GM12878 (cell line): ENCODE measurements at regions not wholly inside any gene's neighbourhood (a gene's known extent, or its start where the extent isn't known, plus 50 kb on each side); places are given as distances from the start of the nearest gene placed in this dataset.

Experiments used
- ATAC-seq: fragments of 200-7000 bp; cut with Tn5 transposase; 3 replicates; pipeline ENCODE4 v1.9.1; 2020; ENCODE audit warnings: mild to moderate bottlenecking, moderate library complexity
- BruUV-seq: library from RNA; stranded (reverse); fragments of 400-500 nt; replicated peaks from 2 replicates; lab custom pipeline; 2021; lab: Mats Ljungman, UMichigan
- CTCF ChIA-PET: fragments of 300-600 bp; sonication (Branson Sonifier 250); formaldehyde crosslinking; extraction: SDS; loops from one replicate; lab custom pipeline; 2021; ENCODE audit warnings: inconsistent platforms; lab: Yijun Ruan, JAX
- POLR2A ChIA-PET: fragments of 350-600 bp; formaldehyde crosslinking; extraction: SDS; loops from one replicate; lab custom pipeline; 2021; ENCODE audit warnings: inconsistent platforms; lab: Charles Lee
- RAD21 ChIA-PET: fragments of 300-600 bp; sonication (Branson Sonifier 250); formaldehyde crosslinking; loops from one replicate; lab custom pipeline; 2023; ENCODE audit warnings: antibody characterized with exemption; ENCODE audit not compliant: unreplicated experiment; lab: Charles Lee
- SMC1A ChIA-PET: fragments of 300-600 bp; sonication (Branson Sonifier 250); formaldehyde crosslinking; loops from one replicate; lab custom pipeline; 2023; ENCODE audit not compliant: unreplicated experiment, uncharacterized antibody; lab: Charles Lee
- DNase-seq: peaks from one replicate; pipeline ENCODE4 v3.0.0-alpha.2; 2011; ENCODE audit warnings: low read depth, low spot score
- FAIRE-seq: peaks from 3 replicates; lab custom pipeline; 2011; peaks lifted over from hg19 to GRCh38; lab: Jason Lieb, UNC
- H2AFZ ChIP-seq: 2 replicates; pipeline ENCODE4 v1.6.0; 2011; ENCODE audit warnings: low read depth, low read length, control low read depth; ENCODE audit not compliant: control insufficient read depth
- H3K27ac ChIP-seq: 2 replicates; pipeline ENCODE4 v1.5.1; 2011; ENCODE audit warnings: control low read depth; ENCODE audit not compliant: control insufficient read depth, insufficient read depth
- H3K27me3 ChIP-seq, 2 experiments: replicated peaks in 1 of 2; 2 replicates each; pipeline versions ENCODE4 v1.6.0 to v1.6.1; 2011; ENCODE audit warnings: low read length in 1 of 2; ENCODE audit not compliant: control insufficient read depth in 2 of 2, insufficient read depth in 2 of 2
- H3K36me3 ChIP-seq, 2 experiments: 2 replicates each; pipeline ENCODE4 v1.5.1; 2011; ENCODE audit warnings: low read length in 1 of 2; ENCODE audit not compliant: control insufficient read depth in 2 of 2, insufficient read depth in 2 of 2
- H3K4me1 ChIP-seq: 2 replicates; pipeline ENCODE4 v1.6.1; 2011; ENCODE audit warnings: mild to moderate bottlenecking, low read length, moderate library complexity, mixed read lengths; ENCODE audit not compliant: control insufficient read depth, insufficient read depth
- H3K4me2 ChIP-seq: 2 replicates; pipeline ENCODE4 v1.6.0; 2011; ENCODE audit warnings: control low read depth; ENCODE audit not compliant: control insufficient read depth, insufficient read depth
- H3K4me3 ChIP-seq: fragments of 200-600 bp; sonication (generic); 2 replicates; pipeline ENCODE4 v1.5.1; 2016
- H3K79me2 ChIP-seq: 2 replicates; pipeline ENCODE4 v1.6.0; 2011; ENCODE audit warnings: low read length; ENCODE audit not compliant: control insufficient read depth, insufficient read depth
- H3K9ac ChIP-seq: 2 replicates; pipeline ENCODE4 v1.8.0; 2011; ENCODE audit warnings: low read length, control low read depth, mixed read lengths; ENCODE audit not compliant: control insufficient read depth, insufficient read depth
- H3K9me3 ChIP-seq: replicated peaks from 3 replicates; pipeline ENCODE4 v1.5.1; 2011; ENCODE audit warnings: mild to moderate bottlenecking, low read length; ENCODE audit not compliant: control insufficient read depth, insufficient read depth
- H4K20me1 ChIP-seq: 2 replicates; pipeline ENCODE4 v1.6.0; 2011; ENCODE audit not compliant: control insufficient read depth, insufficient read depth
- ASH2L ChIP-seq: fragments of 300-600, 200-600 bp; sonication (generic); IDR thresholded peaks from 2 replicates; pipeline ENCODE4 v1.6.1; 2017; ENCODE audit warnings: low read depth, mild to moderate bottlenecking, borderline replicate concordance
- EP300 ChIP-seq, 2 experiments: fragments of 150-350 bp in 1 of 2; IDR thresholded peaks; 2 replicates each; pipeline ENCODE4 v1.6.1; 2011 to 2012; ENCODE audit warnings: low read depth in 2 of 2, low read length in 2 of 2, borderline replicate concordance in 1 of 2, improper control_type of control experiment in 1 of 2, inconsistent platforms in 1 of 2; ENCODE audit not compliant: control insufficient read depth in 1 of 2
- FOXK2 ChIP-seq: fragments of 450-650 bp; IDR thresholded peaks from 2 replicates; pipeline ENCODE4 v1.6.1; 2017; ENCODE audit warnings: mild to moderate bottlenecking, moderate library complexity
- MXI1 ChIP-seq: fragments of 150-350 bp; IDR thresholded peaks from 2 replicates; pipeline ENCODE4 v1.6.1; 2011; ENCODE audit warnings: low read depth, mild to moderate bottlenecking, inconsistent platforms, low read length, improper control_type of control experiment
- NR2F1 ChIP-seq: fragments of 450-650 bp; conservative IDR thresholded peaks from 2 replicates; pipeline ENCODE4 v1.6.1; 2017; ENCODE audit warnings: mild to moderate bottlenecking
- SREBF1 ChIP-seq: IDR thresholded peaks from 2 replicates; pipeline ENCODE4 v1.6.1; 2012; ENCODE audit warnings: mild to moderate bottlenecking, low read length
- STAT1 ChIP-seq: fragments of 450-650 bp; conservative IDR thresholded peaks from 2 replicates; pipeline ENCODE4 v1.6.1; 2014; ENCODE audit warnings: antibody characterized with exemption, mild to moderate bottlenecking
- SUZ12 ChIP-seq: fragments of 200-600 bp; sonication (generic); IDR thresholded peaks from one replicate; pipeline ENCODE4 v1.6.1; 2018; ENCODE audit warnings: antibody characterized with exemption, mild to moderate bottlenecking; ENCODE audit not compliant: unreplicated experiment
- TCF12 ChIP-seq: IDR thresholded peaks from 2 replicates; pipeline ENCODE4 v1.6.1; 2011; ENCODE audit warnings: low read depth, mild to moderate bottlenecking, low read length
- ZNF217 ChIP-seq: fragments of 450-650 bp; IDR thresholded peaks from 2 replicates; pipeline ENCODE4 v1.6.1; 2017; ENCODE audit warnings: antibody characterized with exemption, mild to moderate bottlenecking
- WGBS: methylation state at CpG from one replicate; pipeline ENCODE4 v1.1.6; 2016; ENCODE audit warnings: low lambda C conversion rate; ENCODE audit not compliant: insufficient replicate concordance, insufficient coverage; ENCODE audit errors: missing lambda C conversion rate; 5-methylcytosine and 5-hydroxymethylcytosine counted together
- in situ Hi-C: fragments of 300-500 bp; cut with MboI; formaldehyde crosslinking; loops from 9 replicates; pipeline ENCODE4 v1.14.3; 2018; ENCODE audit warnings: mixed read lengths
- intact Hi-C: fragments of 100-400 bp; cut with micrococcal nuclease; formaldehyde crosslinking; loops from one replicate; pipeline ENCODE4 v1.14.2; 2022; ENCODE audit not compliant: unreplicated experiment
- TF ChIP-seq, protein P1 (sequence below): IDR thresholded peaks from 2 replicates; pipeline ENCODE4 v1.6.1; 2012; ENCODE audit warnings: low read length, inconsistent platforms
- TF ChIP-seq, protein P2 (sequence below): IDR thresholded peaks from 2 replicates; pipeline ENCODE4 v1.6.1; 2011; ENCODE audit warnings: low read depth, mild to moderate bottlenecking, low read length, moderate library complexity, borderline replicate concordance; ENCODE audit errors: extremely low read depth
- TF ChIP-seq, protein P3 (sequence below): fragments of 450-650 bp; IDR thresholded peaks from 2 replicates; pipeline ENCODE4 v1.6.1; 2017; ENCODE audit warnings: borderline replicate concordance
- TF ChIP-seq, protein P4 (sequence below): IDR thresholded peaks from 2 replicates; pipeline ENCODE4 v1.6.1; 2012; ENCODE audit warnings: low read depth, low read length, improper control_type of control experiment

DNA sequence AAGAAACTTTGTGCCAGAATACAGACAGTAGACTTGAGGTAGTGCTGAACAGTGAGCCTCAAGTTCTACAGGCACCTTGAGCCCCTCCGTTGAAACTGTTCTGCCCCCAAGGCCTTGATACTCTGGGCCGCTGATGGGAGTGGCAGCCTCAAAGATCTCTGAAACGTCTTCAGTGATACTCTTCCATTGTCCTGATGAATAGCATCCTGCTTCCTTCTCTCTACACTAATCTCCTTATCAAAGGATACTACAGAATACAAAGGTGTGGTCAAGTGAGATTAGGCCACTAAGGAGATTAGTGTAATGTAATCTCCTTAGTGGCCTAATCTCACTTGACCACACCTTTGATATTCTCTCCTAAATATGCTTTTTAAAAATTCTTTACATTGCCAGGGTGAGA lies 419.8 kb upstream of the SEL1L start (continued):
- TF ChIP-seq, protein P1, sequence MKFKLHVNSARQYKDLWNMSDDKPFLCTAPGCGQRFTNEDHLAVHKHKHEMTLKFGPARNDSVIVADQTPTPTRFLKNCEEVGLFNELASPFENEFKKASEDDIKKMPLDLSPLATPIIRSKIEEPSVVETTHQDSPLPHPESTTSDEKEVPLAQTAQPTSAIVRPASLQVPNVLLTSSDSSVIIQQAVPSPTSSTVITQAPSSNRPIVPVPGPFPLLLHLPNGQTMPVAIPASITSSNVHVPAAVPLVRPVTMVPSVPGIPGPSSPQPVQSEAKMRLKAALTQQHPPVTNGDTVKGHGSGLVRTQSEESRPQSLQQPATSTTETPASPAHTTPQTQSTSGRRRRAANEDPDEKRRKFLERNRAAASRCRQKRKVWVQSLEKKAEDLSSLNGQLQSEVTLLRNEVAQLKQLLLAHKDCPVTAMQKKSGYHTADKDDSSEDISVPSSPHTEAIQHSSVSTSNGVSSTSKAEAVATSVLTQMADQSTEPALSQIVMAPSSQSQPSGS: no peak

DNA sequence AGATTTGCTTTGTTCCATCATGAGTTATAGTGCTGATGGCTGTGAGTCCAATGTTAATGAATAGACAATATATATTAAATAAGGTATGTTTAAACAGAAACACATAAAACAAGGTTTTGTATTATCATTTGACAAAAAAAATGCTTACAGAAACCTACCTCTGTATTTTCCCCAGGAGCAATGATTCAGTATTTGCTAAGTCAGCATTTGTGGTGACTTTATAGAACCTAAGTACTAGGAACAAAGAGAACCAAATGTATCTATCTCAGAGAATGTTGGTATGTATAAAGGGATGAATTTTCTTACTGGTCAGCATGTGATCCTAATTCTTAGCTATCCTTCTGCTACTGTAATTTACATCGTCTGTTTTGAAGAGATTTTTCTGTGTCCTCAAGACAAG lies 421.5 kb upstream of the SEL1L start:
- Histone ChIP-seq H3K36me3 (no peaks in the 10 kb centered on the region), H3K4me3 (no peak overlapping the region), H4K20me1 (no peaks in the 10 kb centered on the region), H2AFZ (no peak overlapping the region), H3K4me1 (no peaks in the 10 kb centered on the region), H3K4me2 (no peak overlapping the region), H3K27ac (no peak overlapping the region), H3K9me3 (no peaks in the 10 kb centered on the region), H3K79me2 (no peaks in the 10 kb centered on the region), H3K9ac (no peak overlapping the region), H3K27me3 (no peaks in the 10 kb centered on the region)
- TF ChIP-seq FOXK2: no peak
- no peak for TF ChIP-seq MXI1
- no peak for TF ChIP-seq ASH2L
- no peak for TF ChIP-seq SREBF1
- TF ChIP-seq, protein P2, sequence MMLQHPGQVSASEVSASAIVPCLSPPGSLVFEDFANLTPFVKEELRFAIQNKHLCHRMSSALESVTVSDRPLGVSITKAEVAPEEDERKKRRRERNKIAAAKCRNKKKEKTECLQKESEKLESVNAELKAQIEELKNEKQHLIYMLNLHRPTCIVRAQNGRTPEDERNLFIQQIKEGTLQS: no peak
- no peak for TF ChIP-seq EP300 (IDR thresholded peaks at IDR 0.05; ENCODE audit: borderline replicate concordance in 1 of 2, control insufficient read depth in 1 of 2, low read depth in 2 of 2, low read length in 2 of 2)
- TF ChIP-seq STAT1: no peak
- TF ChIP-seq, protein P3, sequence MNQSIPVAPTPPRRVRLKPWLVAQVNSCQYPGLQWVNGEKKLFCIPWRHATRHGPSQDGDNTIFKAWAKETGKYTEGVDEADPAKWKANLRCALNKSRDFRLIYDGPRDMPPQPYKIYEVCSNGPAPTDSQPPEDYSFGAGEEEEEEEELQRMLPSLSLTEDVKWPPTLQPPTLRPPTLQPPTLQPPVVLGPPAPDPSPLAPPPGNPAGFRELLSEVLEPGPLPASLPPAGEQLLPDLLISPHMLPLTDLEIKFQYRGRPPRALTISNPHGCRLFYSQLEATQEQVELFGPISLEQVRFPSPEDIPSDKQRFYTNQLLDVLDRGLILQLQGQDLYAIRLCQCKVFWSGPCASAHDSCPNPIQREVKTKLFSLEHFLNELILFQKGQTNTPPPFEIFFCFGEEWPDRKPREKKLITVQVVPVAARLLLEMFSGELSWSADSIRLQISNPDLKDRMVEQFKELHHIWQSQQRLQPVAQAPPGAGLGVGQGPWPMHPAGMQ: no peak
- no peak for TF ChIP-seq ZNF217
- TF ChIP-seq SUZ12: no peak
- TF ChIP-seq, protein P1: no peak
- TF ChIP-seq, protein P4, sequence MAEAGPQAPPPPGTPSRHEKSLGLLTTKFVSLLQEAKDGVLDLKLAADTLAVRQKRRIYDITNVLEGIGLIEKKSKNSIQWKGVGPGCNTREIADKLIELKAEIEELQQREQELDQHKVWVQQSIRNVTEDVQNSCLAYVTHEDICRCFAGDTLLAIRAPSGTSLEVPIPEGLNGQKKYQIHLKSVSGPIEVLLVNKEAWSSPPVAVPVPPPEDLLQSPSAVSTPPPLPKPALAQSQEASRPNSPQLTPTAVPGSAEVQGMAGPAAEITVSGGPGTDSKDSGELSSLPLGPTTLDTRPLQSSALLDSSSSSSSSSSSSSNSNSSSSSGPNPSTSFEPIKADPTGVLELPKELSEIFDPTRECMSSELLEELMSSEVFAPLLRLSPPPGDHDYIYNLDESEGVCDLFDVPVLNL: no peak
- no peak for TF ChIP-seq NR2F1
- TF ChIP-seq TCF12: no peak
- POLR2A ChIA-PET: no interaction called here
- BruUV-seq: no TSS peak
- intact Hi-C loops: no loop called here
- WGBS: 0% methylated on average over 1 of the region's 1 CpG
- ATAC-seq (no peak), FAIRE-seq (no peak), DNase-seq (no peak)
- RAD21 ChIA-PET: no interaction called here
- CTCF ChIA-PET: interaction anchor here (0.6 kb wide), 1 partner anchor 42 kb away, joined by 4 read pairs; no protein-coding TSS in a partner anchor
- in situ Hi-C loops: no loop called here
- SMC1A ChIA-PET: no interaction called here
